Endometrium (tissue), 2 donors: ENCODE measurements at regions not wholly inside any gene's neighbourhood (a gene's known extent, or its start where the extent isn't known, plus 50 kb on each side); places are given as distances from the start of the nearest gene placed in this dataset.

ENCODE experiments used
- FAIRE-seq: peaks from 2 replicates; lab custom pipeline; 2012; peaks lifted over from hg19 to GRCh38; lab: Jason Lieb, UNC
- donor health status: control.
- donor health status: control.

GRCh38 chr1:195071461-195071860 is 1536.8 kb downstream of the KCNT2 start:
- FAIRE-seq, result no peak

GRCh38 chr1:195065437-195065836 is 1542.8 kb downstream of the KCNT2 start:
- FAIRE-seq, result no peak

- FAIRE-seq, result no peak
Measured at GRCh38 chr1:195064358-195064757, 1543.9 kb downstream of the KCNT2 start.

- FAIRE-seq, result no peak
Measured at GRCh38 chr1:195054217-195054687, 1554.0 kb downstream of the KCNT2 start.

GRCh38 chr1:195053478-195053877 is 1554.8 kb downstream of the KCNT2 start:
- FAIRE-seq, result no peak

- FAIRE-seq, result no peak
Measured at GRCh38 chr1:195047772-195048171, 1560.5 kb downstream of the KCNT2 start.

- no peak for FAIRE-seq
Measured at GRCh38 chr1:195045072-195045471, 1563.2 kb downstream of the KCNT2 start.

GRCh38 chr1:195030793-195031192 is 1577.4 kb downstream of the KCNT2 start:
- FAIRE-seq, result no peak

- no peak for FAIRE-seq
Measured at GRCh38 chr1:195026792-195027191, 1581.4 kb downstream of the KCNT2 start.

GRCh38 chr1:195019385-195019784 is 1588.9 kb downstream of the KCNT2 start:
- FAIRE-seq, result no peak

- no peak for FAIRE-seq
Measured at GRCh38 chr1:195012995-195013394, 1595.2 kb downstream of the KCNT2 start.

- no peak for FAIRE-seq
Measured at GRCh38 chr1:195005338-195005737, 1602.9 kb downstream of the KCNT2 start.

GRCh38 chr1:194990483-194990882 is 1617.8 kb downstream of the KCNT2 start:
- no peak for FAIRE-seq

GRCh38 chr1:194975913-194976312 is 1632.3 kb downstream of the KCNT2 start:
- FAIRE-seq, result no peak

GRCh38 chr1:194968916-194969315 is 1639.3 kb downstream of the KCNT2 start:
- no peak for FAIRE-seq

GRCh38 chr1:194959795-194960194 is 1648.4 kb downstream of the KCNT2 start:
- no peak for FAIRE-seq

GRCh38 chr1:194952171-194952570 is 1656.1 kb downstream of the KCNT2 start:
- FAIRE-seq, result no peak

- FAIRE-seq, result no peak
Measured at GRCh38 chr1:194950584-194950983, 1657.7 kb downstream of the KCNT2 start.

- no peak for FAIRE-seq
Measured at GRCh38 chr1:194940336-194941030, 1667.8 kb downstream of the KCNT2 start.

GRCh38 chr1:194935864-194936263 is 1672.4 kb downstream of the KCNT2 start:
- FAIRE-seq, result no peak

GRCh38 chr1:194931166-194931565 is 1677.1 kb downstream of the KCNT2 start:
- no peak for FAIRE-seq

- no peak for FAIRE-seq
Measured at GRCh38 chr1:194930132-194930531, 1678.1 kb downstream of the KCNT2 start.

GRCh38 chr1:194929357-194929756 is 1678.9 kb downstream of the KCNT2 start:
- FAIRE-seq, result no peak

GRCh38 chr1:194919146-194919545 is 1689.1 kb downstream of the KCNT2 start:
- FAIRE-seq, result no peak
